H9 (cell line): ENCODE measurements at regions not wholly inside any gene's neighbourhood (a gene's known extent, or its start where the extent isn't known, plus 50 kb on each side); places are given as distances from the start of the nearest gene placed in this dataset.

Source experiments
- DNase-seq: peaks from one replicate; pipeline ENCODE4 v3.0.0-alpha.2; 2017
- H2AFZ ChIP-seq: one replicate; pipeline ENCODE4 v1.6.1; 2013; ENCODE audit warnings: mild to moderate bottlenecking, low read length, control low read depth, moderate library complexity
- H2AK5ac ChIP-seq: 2 replicates; pipeline ENCODE4 v1.6.1; 2013; ENCODE audit warnings: low read length, control low read depth, mixed read lengths; ENCODE audit not compliant: insufficient read length
- H2BK120ac ChIP-seq: one replicate; pipeline ENCODE4 v1.6.1; 2013; ENCODE audit warnings: low read depth, mild to moderate bottlenecking, low read length, control low read depth, inconsistent platforms; ENCODE audit not compliant: poor library complexity, severe bottlenecking
- H2BK12ac ChIP-seq: 2 replicates; pipeline ENCODE4 v1.6.1; 2013; ENCODE audit warnings: low read length, control low read depth, mixed read lengths, low read depth; ENCODE audit not compliant: insufficient read length
- H2BK15ac ChIP-seq: 2 replicates; pipeline ENCODE4 v1.6.1; 2013; ENCODE audit warnings: low read depth, low read length, control low read depth
- H2BK20ac ChIP-seq: one replicate; pipeline ENCODE4 v1.6.1; 2013; ENCODE audit warnings: low read depth, mild to moderate bottlenecking, low read length, control low read depth, inconsistent platforms; ENCODE audit not compliant: poor library complexity, severe bottlenecking
- H2BK5ac ChIP-seq: 2 replicates; pipeline ENCODE4 v1.6.1; 2013; ENCODE audit warnings: low read length, control low read depth, mixed read lengths; ENCODE audit not compliant: insufficient read length
- H3K14ac ChIP-seq: 2 replicates; pipeline ENCODE4 v1.6.1; 2013; ENCODE audit warnings: low read length, control low read depth; ENCODE audit not compliant: insufficient read depth
- H3K18ac ChIP-seq: 2 replicates; pipeline ENCODE4 v1.6.1; 2013; ENCODE audit warnings: low read depth, mild to moderate bottlenecking, mixed read lengths, low read length, control low read depth; ENCODE audit not compliant: insufficient read length
- H3K23ac ChIP-seq: 2 replicates; pipeline ENCODE4 v1.6.1; 2013; ENCODE audit warnings: low read length, control low read depth, mixed read lengths, low read depth; ENCODE audit not compliant: insufficient read length
- H3K23me2 ChIP-seq: 2 replicates; pipeline ENCODE4 v1.6.1; 2013; ENCODE audit warnings: low read depth, mild to moderate bottlenecking, mixed read lengths, low read length, control low read depth; ENCODE audit not compliant: insufficient read length, poor library complexity, severe bottlenecking
- H3K27ac ChIP-seq: 2 replicates; pipeline ENCODE4 v1.5.1; 2013; ENCODE audit warnings: low read length, control low read depth, mixed read lengths, low read depth; ENCODE audit not compliant: insufficient read length
- H3K27me3 ChIP-seq: 2 replicates; pipeline ENCODE4 v1.6.1; 2013; ENCODE audit warnings: low read length, control low read depth, inconsistent platforms; ENCODE audit not compliant: insufficient read depth
- H3K4ac ChIP-seq: 2 replicates; pipeline ENCODE4 v1.6.1; 2013; ENCODE audit warnings: low read depth, mild to moderate bottlenecking, control low read depth, inconsistent platforms, low read length, moderate library complexity
- H3K4me1 ChIP-seq: 2 replicates; pipeline ENCODE4 v1.6.1; 2013; ENCODE audit warnings: low read length, control low read depth, inconsistent platforms; ENCODE audit not compliant: insufficient read depth
- H3K4me2 ChIP-seq: 2 replicates; pipeline ENCODE4 v1.6.1; 2013; ENCODE audit warnings: low read length, control low read depth, mixed read lengths; ENCODE audit not compliant: insufficient read length, insufficient read depth
- H3K56ac ChIP-seq: 2 replicates; pipeline ENCODE4 v1.6.1; 2013; ENCODE audit warnings: low read depth, mild to moderate bottlenecking, mixed read lengths, low read length, control low read depth; ENCODE audit not compliant: insufficient read length
- H3K79me1 ChIP-seq: 2 replicates; pipeline ENCODE4 v1.6.1; 2013; ENCODE audit warnings: low read depth, mild to moderate bottlenecking, moderate library complexity, low read length, control low read depth, inconsistent platforms; ENCODE audit not compliant: insufficient read depth, poor library complexity, severe bottlenecking
- H3K79me2 ChIP-seq: 2 replicates; pipeline ENCODE4 v1.6.1; 2013; ENCODE audit warnings: low read length, control low read depth, inconsistent platforms; ENCODE audit not compliant: insufficient read depth
- H3K9ac ChIP-seq: 2 replicates; pipeline ENCODE4 v1.6.1; 2013; ENCODE audit warnings: low read length, control low read depth, mixed read lengths; ENCODE audit not compliant: insufficient read length; ENCODE audit errors: extremely low read depth
- H3K9me3 ChIP-seq: one replicate; pipeline ENCODE4 v1.6.1; 2013; ENCODE audit warnings: low read depth, low read length, inconsistent platforms; ENCODE audit not compliant: control insufficient read depth
- H3T11ph ChIP-seq: one replicate; pipeline ENCODE4 v1.6.1; 2013; ENCODE audit warnings: mild to moderate bottlenecking, low read length, control low read depth, inconsistent platforms
- H4K20me1 ChIP-seq: one replicate; pipeline ENCODE4 v1.6.1; 2013; ENCODE audit not compliant: control insufficient read depth, insufficient read length, insufficient read depth
- H4K5ac ChIP-seq: 2 replicates; pipeline ENCODE4 v1.6.1; 2013; ENCODE audit warnings: low read depth, mild to moderate bottlenecking, mixed read lengths, low read length, control low read depth; ENCODE audit not compliant: insufficient read length
- H4K8ac ChIP-seq: replicated peaks from 2 replicates; pipeline ENCODE4 v1.6.1; 2013; ENCODE audit warnings: low read length, control low read depth, mixed read lengths, low read depth; ENCODE audit not compliant: insufficient read length
- H4K91ac ChIP-seq: 2 replicates; pipeline ENCODE4 v1.6.1; 2013; ENCODE audit warnings: low read depth, mild to moderate bottlenecking, moderate library complexity, mixed read lengths, low read length, control low read depth; ENCODE audit not compliant: insufficient read length
- H3K27ac Mint-ChIP-seq, 3 experiments: 2 replicates in 2 of 3; 3 replicates in 1 of 3; pipeline ENCODE4 v1.8.0; 2020 to 2021; ENCODE audit warnings: mixed read lengths in 3 of 3, mild to moderate bottlenecking in 1 of 3, moderate library complexity in 1 of 3
- H3K27me3 Mint-ChIP-seq: 2 replicates; pipeline ENCODE4 v1.8.0; 2021; ENCODE audit warnings: low read depth, mild to moderate bottlenecking, moderate library complexity, mixed read lengths
- H3K36me3 Mint-ChIP-seq, 3 experiments: 2 replicates in 2 of 3; 3 replicates in 1 of 3; pipeline ENCODE4 v1.8.0; 2020 to 2021; ENCODE audit warnings: low read depth in 3 of 3, mixed read lengths in 3 of 3; ENCODE audit not compliant: insufficient read depth in 1 of 3
- H3K4me1 Mint-ChIP-seq, 2 experiments: 2 replicates each; pipeline ENCODE4 v1.8.0; 2020; ENCODE audit warnings: mixed read lengths in 2 of 2
- H3K4me3 Mint-ChIP-seq, 2 experiments: 2 replicates in 1 of 2; 3 replicates in 1 of 2; pipeline ENCODE4 v1.8.0; 2020 to 2021; ENCODE audit warnings: mild to moderate bottlenecking in 2 of 2, mixed read lengths in 2 of 2, moderate library complexity in 1 of 2
- H3K9me3 Mint-ChIP-seq, 2 experiments: 2 replicates in 1 of 2; 3 replicates in 1 of 2; pipeline ENCODE4 v1.8.0; 2020; ENCODE audit warnings: mild to moderate bottlenecking in 2 of 2, mixed read lengths in 2 of 2, moderate library complexity in 1 of 2
- WGBS: extraction: QIAGEN DNeasy Blood & Tissue Kit; methylation state at CpG from one replicate; pipeline ENCODE4 v1.1.7; 2013; ENCODE audit warnings: missing lambda C conversion rate, low lambda C conversion rate, mixed read lengths; ENCODE audit not compliant: insufficient read length; ENCODE audit errors: extremely low coverage; 5-methylcytosine and 5-hydroxymethylcytosine counted together
- TF ChIP-seq, protein P1 (sequence below): fragments of 200-600 bp; sonication (generic); conservative IDR thresholded peaks from 3 replicates; pipeline ENCODE4 v1.8.0; 2021; ENCODE audit warnings: antibody characterized with exemption, mild to moderate bottlenecking

DNA sequence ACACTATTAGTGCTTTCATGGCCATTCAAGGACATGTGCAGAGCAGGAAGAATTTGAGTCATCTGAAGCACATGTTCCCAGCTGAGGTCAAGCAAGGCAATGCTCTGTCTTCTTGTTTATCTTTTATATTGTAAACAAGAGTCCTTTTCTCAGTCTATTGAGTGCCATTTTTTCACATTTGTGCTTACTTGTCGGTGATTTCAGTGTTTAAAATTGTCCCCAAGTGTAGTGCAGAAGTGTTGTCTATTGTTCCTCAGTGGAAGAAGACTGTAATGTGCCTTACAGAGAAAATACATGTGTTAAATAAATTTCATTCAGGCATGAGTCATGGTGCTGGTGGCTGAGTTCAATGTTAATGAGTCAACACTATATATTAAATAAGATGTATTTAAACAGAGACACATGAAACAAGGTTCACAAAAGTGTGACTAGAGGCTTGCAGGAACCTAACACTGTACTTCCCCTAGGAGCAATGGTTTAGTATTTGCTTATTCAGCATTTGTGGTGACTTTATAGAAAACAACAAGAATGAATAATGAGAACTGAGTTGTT, 391.1 kb downstream of the LRIG3 start:
- H3K27ac Mint-ChIP-seq: no peak overlapping the region
- H4K8ac ChIP-seq: no peak overlapping the region
- H3K4me1 Mint-ChIP-seq: no peaks in the 10 kb centered on the region

More for the DNA sequence above, 391.1 kb downstream of the LRIG3 start:
- Mint-ChIP-seq H3K4me3 (no peak overlapping the region), H3K9me3 (no peaks in the 10 kb centered on the region), H3K36me3 (no peaks in the 10 kb centered on the region), H3K27me3 (no peaks in the 10 kb centered on the region)
- DNase-seq: no peak
- Histone ChIP-seq H2BK15ac (no peak overlapping the region), H3K9me3 (no peaks in the 10 kb centered on the region), H4K91ac (no peak overlapping the region), H3K4ac (no peak overlapping the region), H2BK5ac (no peak overlapping the region), H3K18ac (no peak overlapping the region), H3K4me1 (no peaks in the 10 kb centered on the region), H4K20me1 (no peaks in the 10 kb centered on the region), H3K79me2 (no peaks in the 10 kb centered on the region), H4K5ac (no peak overlapping the region), H3K27ac (no peak overlapping the region), H3K23ac (no peak overlapping the region), H3K27me3 (no peaks in the 10 kb centered on the region), H2AK5ac (no peak overlapping the region), H2AFZ (no peak overlapping the region), H3K14ac (no peak overlapping the region), H3K4me2 (no peak overlapping the region), H2BK12ac (no peak overlapping the region), H3K9ac (no peak overlapping the region), H3K79me1 (no peaks in the 10 kb centered on the region), H3K23me2 (no peaks in the 10 kb centered on the region), H2BK120ac (no peak overlapping the region), H3T11ph (no peak overlapping the region), H2BK20ac (no peak overlapping the region), H3K56ac (no peak overlapping the region)
- TF ChIP-seq, protein P1, sequence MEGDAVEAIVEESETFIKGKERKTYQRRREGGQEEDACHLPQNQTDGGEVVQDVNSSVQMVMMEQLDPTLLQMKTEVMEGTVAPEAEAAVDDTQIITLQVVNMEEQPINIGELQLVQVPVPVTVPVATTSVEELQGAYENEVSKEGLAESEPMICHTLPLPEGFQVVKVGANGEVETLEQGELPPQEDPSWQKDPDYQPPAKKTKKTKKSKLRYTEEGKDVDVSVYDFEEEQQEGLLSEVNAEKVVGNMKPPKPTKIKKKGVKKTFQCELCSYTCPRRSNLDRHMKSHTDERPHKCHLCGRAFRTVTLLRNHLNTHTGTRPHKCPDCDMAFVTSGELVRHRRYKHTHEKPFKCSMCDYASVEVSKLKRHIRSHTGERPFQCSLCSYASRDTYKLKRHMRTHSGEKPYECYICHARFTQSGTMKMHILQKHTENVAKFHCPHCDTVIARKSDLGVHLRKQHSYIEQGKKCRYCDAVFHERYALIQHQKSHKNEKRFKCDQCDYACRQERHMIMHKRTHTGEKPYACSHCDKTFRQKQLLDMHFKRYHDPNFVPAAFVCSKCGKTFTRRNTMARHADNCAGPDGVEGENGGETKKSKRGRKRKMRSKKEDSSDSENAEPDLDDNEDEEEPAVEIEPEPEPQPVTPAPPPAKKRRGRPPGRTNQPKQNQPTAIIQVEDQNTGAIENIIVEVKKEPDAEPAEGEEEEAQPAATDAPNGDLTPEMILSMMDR: no peak
- WGBS: no CpG with 5 or more reads among the region's 1 CpG
